ENCODE measurements at regions not wholly inside any gene's neighbourhood (a gene's known extent, or its start where the extent isn't known, plus 50 kb on each side); places are given as distances from the start of the nearest gene placed in this dataset.

DNA sequence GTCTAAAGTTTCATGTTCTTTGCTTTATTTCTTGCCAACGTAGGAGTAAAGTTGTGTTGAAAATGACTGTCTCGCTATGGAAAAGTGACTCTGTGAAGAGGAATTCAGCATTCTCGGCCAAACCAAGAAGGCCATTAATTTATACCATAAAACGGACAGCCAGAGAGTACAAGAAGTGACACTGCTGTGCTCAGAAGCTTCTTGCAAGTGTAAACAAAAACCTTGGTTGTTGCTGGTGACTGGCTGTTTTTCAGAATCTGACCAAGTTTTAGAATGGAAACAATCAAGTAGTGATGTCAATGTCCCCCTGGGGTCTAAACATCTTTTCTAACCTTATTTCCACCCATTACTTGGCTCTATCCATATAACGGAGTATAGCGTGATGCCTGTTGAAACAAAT, 201.9 kb downstream of the INHBA start:
- H3K4me3 ChIP-seq (ENCODE audit: insufficient read depth, low read length, poor library complexity, severe bottlenecking) = no peak overlapping the region
- TF ChIP-seq, protein P1, sequence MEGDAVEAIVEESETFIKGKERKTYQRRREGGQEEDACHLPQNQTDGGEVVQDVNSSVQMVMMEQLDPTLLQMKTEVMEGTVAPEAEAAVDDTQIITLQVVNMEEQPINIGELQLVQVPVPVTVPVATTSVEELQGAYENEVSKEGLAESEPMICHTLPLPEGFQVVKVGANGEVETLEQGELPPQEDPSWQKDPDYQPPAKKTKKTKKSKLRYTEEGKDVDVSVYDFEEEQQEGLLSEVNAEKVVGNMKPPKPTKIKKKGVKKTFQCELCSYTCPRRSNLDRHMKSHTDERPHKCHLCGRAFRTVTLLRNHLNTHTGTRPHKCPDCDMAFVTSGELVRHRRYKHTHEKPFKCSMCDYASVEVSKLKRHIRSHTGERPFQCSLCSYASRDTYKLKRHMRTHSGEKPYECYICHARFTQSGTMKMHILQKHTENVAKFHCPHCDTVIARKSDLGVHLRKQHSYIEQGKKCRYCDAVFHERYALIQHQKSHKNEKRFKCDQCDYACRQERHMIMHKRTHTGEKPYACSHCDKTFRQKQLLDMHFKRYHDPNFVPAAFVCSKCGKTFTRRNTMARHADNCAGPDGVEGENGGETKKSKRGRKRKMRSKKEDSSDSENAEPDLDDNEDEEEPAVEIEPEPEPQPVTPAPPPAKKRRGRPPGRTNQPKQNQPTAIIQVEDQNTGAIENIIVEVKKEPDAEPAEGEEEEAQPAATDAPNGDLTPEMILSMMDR (IDR thresholded peaks at IDR 0.05; ENCODE audit: insufficient read depth, low read length, poor library complexity, severe bottlenecking) = no peak
- no peak for TF ChIP-seq EZH2phosphoT487 (conservative IDR thresholded peaks at IDR 0.05; ENCODE audit: low read length)
- H3K79me2 ChIP-seq (ENCODE audit: insufficient read depth, low read length) = no peaks in the 10 kb centered on the region
- no peak overlapping the region for H3K4me2 ChIP-seq (ENCODE audit: low read depth, low read length, poor library complexity, severe bottlenecking)
- no peak overlapping the region for H3K9ac ChIP-seq (ENCODE audit: low read length)
- no peaks in the 10 kb centered on the region for H3K9me2 ChIP-seq (replicated peaks; ENCODE audit: insufficient read depth, low read length)
- no peak overlapping the region for H3K27ac ChIP-seq (ENCODE audit: low read depth, low read length)
- no peaks in the 10 kb centered on the region for H3K36me3 ChIP-seq (ENCODE audit: low read length)
- no peak overlapping the region for H2AFZ ChIP-seq (ENCODE audit: low read depth, low read length, severe bottlenecking)
- H3K27me3 ChIP-seq (ENCODE audit: low read length) = no peaks in the 10 kb centered on the region
- H4K20me1 ChIP-seq (ENCODE audit: low read depth, low read length) = no peaks in the 10 kb centered on the region
- no peaks in the 10 kb centered on the region for H3K9me3 ChIP-seq (ENCODE audit: insufficient read depth, low read length)
- H3F3A ChIP-seq (ENCODE audit: insufficient read depth) = no peaks in the 10 kb centered on the region

DNA sequence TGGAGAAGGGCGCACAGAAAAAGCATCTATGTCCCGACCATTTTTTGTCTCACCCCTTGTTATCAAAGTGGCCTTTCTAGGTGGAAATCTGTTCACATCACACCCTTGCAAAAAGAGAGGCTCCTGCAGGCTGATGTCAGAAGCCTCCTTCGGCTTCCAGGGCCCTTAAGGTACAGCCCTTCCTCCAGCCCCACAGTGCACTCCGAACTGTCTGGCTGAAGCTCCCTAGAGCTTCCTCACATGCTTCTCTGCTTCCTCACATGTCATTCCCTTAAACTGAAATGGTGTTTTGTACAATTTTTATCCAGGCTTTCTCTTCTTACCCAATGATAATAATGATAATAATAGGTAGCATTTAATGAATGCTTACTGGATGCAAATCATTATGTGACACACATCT, 210.3 kb downstream of the INHBA start:
- no peak for TF ChIP-seq EZH2phosphoT487 (conservative IDR thresholded peaks at IDR 0.05; ENCODE audit: low read length)
- TF ChIP-seq, protein P1 (IDR thresholded peaks at IDR 0.05; ENCODE audit: insufficient read depth, low read length, poor library complexity, severe bottlenecking) = no peak

DNA sequence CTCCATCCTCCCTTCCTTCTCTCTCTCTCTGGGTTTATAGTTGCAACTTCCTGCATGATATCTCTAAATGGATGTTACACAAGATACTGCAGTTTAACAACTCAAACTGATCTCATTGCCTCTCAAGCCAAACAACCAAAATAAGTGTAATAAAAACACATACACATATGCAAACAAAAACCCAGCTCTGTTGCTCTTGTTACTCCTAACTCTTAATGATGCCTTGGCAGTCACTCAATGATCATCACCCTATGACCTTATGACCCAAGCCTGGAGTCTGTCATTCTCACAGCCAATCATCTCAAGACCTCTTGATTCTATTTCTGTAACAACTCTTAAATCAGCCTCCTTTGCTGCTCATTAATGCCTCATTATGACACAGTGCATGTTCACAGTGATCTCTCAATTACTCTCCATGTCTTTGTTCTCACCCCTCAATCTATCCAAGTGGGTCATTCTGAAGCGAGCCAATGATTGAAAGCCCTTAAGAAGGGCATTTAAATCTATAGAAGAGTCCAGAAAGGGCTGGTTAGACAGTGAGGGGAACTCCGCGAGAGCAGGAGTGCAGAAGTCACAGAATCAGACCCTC, 210.9 kb downstream of the INHBA start:
- Histone ChIP-seq H2AFZ (ENCODE audit: low read depth, low read length, severe bottlenecking) (no peak overlapping the region), H3K9me2 (replicated peaks; ENCODE audit: insufficient read depth, low read length) (no peaks in the 10 kb centered on the region), H3K27me3 (ENCODE audit: low read length) (no peaks in the 10 kb centered on the region), H3K79me2 (ENCODE audit: insufficient read depth, low read length) (no peaks in the 10 kb centered on the region), H3K9ac (ENCODE audit: low read length) (no peak overlapping the region), H3F3A (ENCODE audit: insufficient read depth) (no peaks in the 10 kb centered on the region), H3K27ac (ENCODE audit: low read depth, low read length) (no peak overlapping the region), H3K4me2 (ENCODE audit: low read depth, low read length, poor library complexity, severe bottlenecking) (no peak overlapping the region), H3K4me3 (ENCODE audit: insufficient read depth, low read length, poor library complexity, severe bottlenecking) (no peak overlapping the region), H4K20me1 (ENCODE audit: low read depth, low read length) (no peaks in the 10 kb centered on the region), H3K9me3 (ENCODE audit: insufficient read depth, low read length) (no peaks in the 10 kb centered on the region), H3K36me3 (ENCODE audit: low read length) (no peaks in the 10 kb centered on the region)
- TF ChIP-seq, protein P1 (IDR thresholded peaks at IDR 0.05; ENCODE audit: insufficient read depth, low read length, poor library complexity, severe bottlenecking) = no peak
- TF ChIP-seq EZH2phosphoT487 (conservative IDR thresholded peaks at IDR 0.05; ENCODE audit: low read length) = no peak

More for the DNA sequence above, 210.3 kb downstream of the INHBA start:
- Histone ChIP-seq H3K27ac (ENCODE audit: low read depth, low read length) (no peak overlapping the region), H3K4me3 (ENCODE audit: insufficient read depth, low read length, poor library complexity, severe bottlenecking) (no peak overlapping the region), H2AFZ (ENCODE audit: low read depth, low read length, severe bottlenecking) (no peak overlapping the region), H3K36me3 (ENCODE audit: low read length) (no peaks in the 10 kb centered on the region), H3K9me3 (ENCODE audit: insufficient read depth, low read length) (no peaks in the 10 kb centered on the region), H3K9ac (ENCODE audit: low read length) (no peak overlapping the region), H3K27me3 (ENCODE audit: low read length) (no peaks in the 10 kb centered on the region), H3K79me2 (ENCODE audit: insufficient read depth, low read length) (no peaks in the 10 kb centered on the region), H3F3A (ENCODE audit: insufficient read depth) (no peaks in the 10 kb centered on the region), H4K20me1 (ENCODE audit: low read depth, low read length) (no peaks in the 10 kb centered on the region), H3K9me2 (replicated peaks; ENCODE audit: insufficient read depth, low read length) (no peaks in the 10 kb centered on the region), H3K4me2 (ENCODE audit: low read depth, low read length, poor library complexity, severe bottlenecking) (no peak overlapping the region)

All from SU-DHL-6 (cell line).